Epithelial cell of prostate (primary cell): ENCODE measurements at regions not wholly inside any gene's neighbourhood (a gene's known extent, or its start where the extent isn't known, plus 50 kb on each side); places are given as distances from the start of the nearest gene placed in this dataset.
"Not testable (repeated sequence)": the region's sequence is repeated elsewhere in the genome, so short reads cannot be mapped to it uniquely, and the experiment has no call there.

ENCODE experiments used
- DNase-seq: peaks from one replicate; pipeline ENCODE4 v3.0.0-alpha.2; 2011; ENCODE audit warnings: low read depth, low spot score
- H3K27ac ChIP-seq: fragments of 450-650 bp; 2 replicates; pipeline ENCODE4 v1.5.1; 2017; ENCODE audit warnings: mild to moderate bottlenecking

DNA sequence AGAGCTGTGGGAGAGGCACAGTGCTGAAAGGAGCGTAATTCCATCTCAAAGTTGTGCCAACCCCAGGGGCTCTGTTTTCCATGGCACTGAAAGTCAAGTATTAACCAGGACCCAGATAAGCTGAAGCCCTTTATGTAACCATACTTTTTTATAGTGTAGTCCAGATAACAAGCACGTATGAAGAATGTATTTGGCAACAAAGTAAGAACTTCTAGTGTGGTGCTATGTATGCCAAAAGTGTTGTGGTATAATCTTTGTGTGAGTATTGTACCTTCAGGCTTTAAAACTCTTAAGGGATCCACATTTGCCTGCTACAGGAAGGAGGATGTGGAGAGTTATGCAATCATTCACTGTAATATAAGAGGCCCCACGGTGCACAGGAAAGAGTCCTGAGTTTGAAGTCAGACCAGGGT, 129.4 kb downstream of the IBTK start:
- DNase-seq = no peak

GRCh38 chr6:82114748-82115147, 132.8 kb downstream of the IBTK start:
- H3K27ac ChIP-seq = no peak overlapping the region
- DNase-seq = no peak

More for the DNA sequence above, 129.4 kb downstream of the IBTK start:
- H3K27ac ChIP-seq = no peak overlapping the region

DNA sequence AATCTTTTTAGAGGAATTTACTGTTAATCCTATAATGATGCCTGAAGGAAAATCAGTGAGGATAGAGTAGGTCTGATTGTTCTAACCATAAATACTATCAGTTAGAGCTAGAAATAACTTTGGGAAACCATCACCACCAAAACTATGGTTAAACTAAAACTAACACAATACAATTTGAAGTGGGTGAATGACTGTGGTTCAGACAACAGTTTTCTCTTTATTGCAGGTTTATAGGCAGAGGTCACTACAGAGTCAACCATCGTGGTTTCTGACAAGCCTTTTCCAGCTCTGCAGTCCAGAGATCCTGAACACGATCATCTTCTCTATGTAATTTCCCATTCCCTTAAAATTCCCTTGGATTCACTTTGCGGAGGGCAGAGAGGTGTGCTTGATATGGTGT, 134.3 kb downstream of the IBTK start:
- no peak for DNase-seq
- no peak overlapping the region for H3K27ac ChIP-seq

DNA sequence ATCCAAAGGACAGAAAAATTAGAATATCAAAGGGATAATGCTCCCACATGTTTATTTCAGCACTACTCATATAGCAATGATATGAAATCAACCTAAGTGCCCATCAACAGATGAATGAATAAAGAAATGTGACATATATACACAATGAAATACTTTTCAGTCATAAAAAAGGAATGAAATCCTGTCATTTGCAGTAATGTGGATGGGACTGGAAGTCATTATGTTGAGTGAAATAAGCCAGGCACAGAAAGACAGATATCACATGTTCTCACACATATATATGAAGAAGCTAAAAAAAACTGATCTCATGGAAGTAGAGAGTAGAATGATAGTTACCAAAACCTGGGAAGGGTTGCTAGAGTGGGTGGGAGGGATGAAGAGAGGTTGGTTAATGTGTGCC, 135.7 kb downstream of the IBTK start:
- no peak overlapping the region for H3K27ac ChIP-seq

DNA sequence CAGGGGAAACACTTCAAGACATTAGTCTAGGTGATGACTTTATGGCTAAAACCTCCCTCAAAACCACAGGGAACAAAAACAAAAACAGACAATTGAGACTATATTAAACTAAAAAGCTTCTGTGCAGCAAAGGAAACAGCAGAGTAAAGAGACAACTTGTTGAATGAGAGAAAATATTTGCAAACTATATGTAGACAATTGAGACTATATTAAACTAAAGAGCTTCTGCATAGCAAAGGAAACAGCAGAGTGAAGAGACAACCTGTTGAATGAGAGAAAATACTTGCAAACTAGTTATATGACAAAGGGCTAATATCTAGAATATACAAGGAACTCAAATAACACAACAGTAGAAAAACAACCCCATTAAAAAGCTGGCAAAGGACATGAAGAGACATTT, 136.4 kb downstream of the IBTK start:
- no peak overlapping the region for H3K27ac ChIP-seq
- DNase-seq = no peak

More for the DNA sequence above, 135.7 kb downstream of the IBTK start:
- DNase-seq = no peak

GRCh38 chr6:82103171-82103570, 144.4 kb downstream of the IBTK start:
- not testable (repeated sequence) for DNase-seq, H3K27ac ChIP-seq

GRCh38 chr6:82101374-82102114, 146.0 kb downstream of the IBTK start:
- H3K27ac ChIP-seq, DNase-seq: not testable (repeated sequence)

- DNase-seq, H3K27ac ChIP-seq: not testable (repeated sequence)
These were observed 146.8 kb downstream of the IBTK start for GRCh38 chr6:82100763-82101162.

GRCh38 chr6:82097676-82098075, 149.9 kb downstream of the IBTK start:
- peak; percentile 18 for DNase-seq

DNA sequence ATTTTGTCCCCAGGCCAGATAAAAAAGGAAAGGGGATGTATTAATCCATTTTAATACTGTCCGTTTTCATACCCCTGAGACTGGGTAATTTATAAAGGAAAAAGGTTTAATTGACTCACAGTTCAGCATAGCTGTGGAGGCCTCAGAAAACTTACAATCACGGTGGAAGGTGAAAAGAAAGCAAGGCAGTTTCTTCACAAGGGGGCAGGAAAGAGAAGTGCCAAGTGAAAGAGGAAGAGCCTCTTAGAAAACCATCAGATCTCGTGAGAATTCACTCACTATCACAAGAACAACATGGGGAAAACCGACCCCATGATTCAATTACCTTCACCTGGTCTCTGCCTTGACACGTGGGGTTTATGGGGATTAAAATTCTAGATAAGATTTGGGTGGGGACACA, 152.5 kb downstream of the IBTK start:
- H3K27ac ChIP-seq = no peak overlapping the region
- DNase-seq = no peak

More at GRCh38 chr6:82097676-82098075, 149.9 kb downstream of the IBTK start:
- H3K27ac ChIP-seq = no peak overlapping the region

DNA sequence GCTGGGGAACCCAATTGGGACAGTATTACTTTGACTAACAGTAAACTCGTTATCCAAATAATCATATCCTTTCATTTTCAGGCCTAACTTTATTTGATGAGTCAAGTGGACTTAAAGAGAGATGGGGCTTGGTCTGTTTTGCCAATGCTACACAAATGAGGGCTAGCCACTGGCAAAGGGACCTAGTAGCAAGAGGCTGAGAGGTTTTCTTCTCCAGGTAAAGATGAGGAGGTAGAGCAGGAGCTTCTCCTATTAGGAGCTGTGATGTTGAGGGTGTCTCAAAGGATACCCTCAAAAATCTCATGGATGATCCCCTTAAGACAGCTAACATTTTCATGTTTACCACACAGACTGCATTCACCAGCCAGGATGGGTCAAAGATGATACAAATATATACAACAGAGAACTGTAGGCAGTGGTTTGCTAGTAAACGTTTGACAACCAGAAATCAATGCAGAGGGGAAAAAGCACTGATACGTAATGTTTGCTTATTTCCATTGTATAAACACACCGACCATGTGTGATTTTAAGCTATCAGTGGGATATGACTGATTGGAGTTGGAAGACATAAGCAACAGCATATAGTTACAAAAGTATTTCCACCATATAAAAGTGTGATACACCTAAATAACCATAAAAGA, 153.3 kb downstream of the IBTK start:
- H3K27ac ChIP-seq = no peak overlapping the region
- no peak for DNase-seq

GRCh38 chr6:82088978-82089771, 158.4 kb downstream of the IBTK start:
- DNase-seq = no peak
- no peak overlapping the region for H3K27ac ChIP-seq

DNA sequence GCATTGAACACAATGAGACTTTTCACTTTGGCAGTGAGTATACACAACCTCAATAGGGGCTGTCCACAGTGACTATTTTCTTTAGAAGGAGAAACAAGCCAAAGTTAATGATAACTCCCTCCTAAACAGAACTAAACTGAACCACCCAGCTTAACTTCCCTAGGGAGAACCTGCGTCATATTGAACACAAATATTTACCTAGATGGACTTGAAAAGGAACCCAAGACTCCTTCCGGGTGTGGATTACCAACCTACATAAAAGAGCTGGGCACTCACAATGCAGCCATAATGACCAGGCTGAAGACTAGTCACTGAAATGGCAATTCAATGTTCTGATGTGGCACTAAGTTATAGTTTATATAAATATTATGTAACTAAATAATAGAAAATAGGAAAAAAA, 160.6 kb downstream of the IBTK start:
- DNase-seq = no peak
- no peak overlapping the region for H3K27ac ChIP-seq

DNA sequence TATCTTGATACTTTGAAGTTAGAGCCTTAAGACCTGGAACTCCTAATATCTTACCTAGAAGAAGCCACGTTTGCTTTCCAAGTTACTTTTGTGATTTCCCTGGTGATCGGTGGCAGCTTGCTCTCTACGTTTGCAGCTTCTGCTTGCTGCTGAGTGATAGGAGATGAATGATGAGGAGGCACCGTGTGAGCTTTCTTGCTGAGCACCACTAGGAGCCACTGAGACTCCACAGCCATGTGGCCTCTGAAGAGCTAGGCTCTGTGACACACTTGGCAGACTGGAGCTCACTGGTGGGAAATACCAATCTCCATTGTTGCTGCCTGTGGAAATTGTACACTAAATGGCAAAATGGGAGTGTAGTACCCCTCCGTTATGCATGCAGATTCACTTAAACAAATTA, 161.8 kb downstream of the IBTK start:
- DNase-seq = no peak
- no peak overlapping the region for H3K27ac ChIP-seq

GRCh38 chr6:82084324-82084920, 163.1 kb downstream of the IBTK start:
- H3K27ac ChIP-seq = no peak overlapping the region
- no peak for DNase-seq

GRCh38 chr6:82083646-82084045, 163.9 kb downstream of the IBTK start:
- no peak for DNase-seq

GRCh38 chr6:82080767-82081166, 166.8 kb downstream of the IBTK start:
- DNase-seq = no peak
- H3K27ac ChIP-seq = no peak overlapping the region

More at GRCh38 chr6:82083646-82084045, 163.9 kb downstream of the IBTK start:
- no peak overlapping the region for H3K27ac ChIP-seq

DNA sequence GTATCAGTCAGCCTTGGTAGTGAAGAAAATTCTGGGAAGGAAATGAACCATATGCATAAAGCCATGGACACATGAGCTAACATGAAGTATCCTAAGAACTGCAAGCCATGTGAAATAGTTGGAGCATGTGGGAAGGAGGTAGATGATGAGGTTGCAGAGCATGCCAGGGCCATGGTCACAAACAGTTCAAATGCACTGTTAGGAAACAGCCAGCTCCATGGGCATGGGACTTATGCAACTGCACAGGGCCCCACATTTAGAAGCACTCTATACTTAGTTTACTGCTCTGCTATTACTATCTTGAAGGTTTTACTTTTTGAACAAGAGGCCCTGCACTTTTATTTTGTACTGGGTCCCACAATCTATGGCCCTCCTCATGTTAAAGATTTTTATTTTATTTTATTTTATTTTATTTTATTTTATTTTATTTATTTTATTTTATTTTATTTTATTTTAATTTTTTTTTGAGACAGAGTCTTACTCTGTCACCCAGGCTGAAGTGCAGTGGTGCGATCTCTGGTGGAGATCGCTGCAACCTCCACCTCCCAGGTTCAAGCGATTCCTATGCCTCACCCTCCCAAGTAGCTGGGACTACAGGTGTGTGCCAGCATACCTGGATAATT, 169.1 kb downstream of the IBTK start:
- DNase-seq = no peak
- no peak overlapping the region for H3K27ac ChIP-seq

GRCh38 chr6:82076916-82077315, 170.6 kb downstream of the IBTK start:
- no peak overlapping the region for H3K27ac ChIP-seq
- DNase-seq = no peak

DNA sequence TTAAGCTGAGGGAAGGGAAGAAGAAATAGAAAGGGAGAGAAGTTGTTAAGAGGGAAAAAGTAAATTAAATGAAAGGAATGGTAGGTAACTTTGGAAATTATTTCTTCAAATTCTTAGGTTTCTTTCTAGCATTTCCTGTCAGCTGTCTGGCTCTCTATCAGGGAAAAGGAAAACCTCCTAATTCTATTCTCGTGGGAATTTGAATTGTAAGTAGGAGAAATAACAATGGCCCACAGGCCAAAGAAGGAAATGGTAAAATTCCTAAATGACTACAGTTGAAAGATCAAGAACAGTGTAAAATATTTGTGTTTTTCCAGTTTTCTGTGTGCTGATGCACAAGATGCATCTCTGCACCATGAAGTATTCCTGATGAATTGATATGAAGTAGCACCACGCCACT, 173.0 kb downstream of the IBTK start:
- no peak overlapping the region for H3K27ac ChIP-seq
- no peak for DNase-seq
